T-helper 2 cell treated with Interferon-gamma antibody and Interleukin-4, amounts not matched to agents 5 μg/mL and 100 μg/mL, for 36 hours (primary cell): ENCODE measurements at regions not wholly inside any gene's neighbourhood (a gene's known extent, or its start where the extent isn't known, plus 50 kb on each side); places are given as distances from the start of the nearest gene placed in this dataset.

Experiments
- DNase-seq: peaks from one replicate; pipeline ENCODE4 v3.0.0; 2021; ENCODE audit warnings: low spot score
- H3K27ac Mint-ChIP-seq: one replicate; pipeline ENCODE4 v1.8.0; 2021; ENCODE audit warnings: mild to moderate bottlenecking, mixed read lengths
- H3K27me3 Mint-ChIP-seq: one replicate; pipeline ENCODE4 v1.8.0; 2021; ENCODE audit warnings: low read depth, mixed read lengths
- H3K36me3 Mint-ChIP-seq: one replicate; pipeline ENCODE4 v1.8.0; 2021; ENCODE audit warnings: low read depth, mixed read lengths
- H3K4me1 Mint-ChIP-seq: one replicate; pipeline ENCODE4 v1.8.0; 2021; ENCODE audit warnings: low read depth, mixed read lengths
- H3K4me3 Mint-ChIP-seq: one replicate; pipeline ENCODE4 v1.8.0; 2022; ENCODE audit warnings: mild to moderate bottlenecking, moderate library complexity, mixed read lengths
- H3K9me3 Mint-ChIP-seq: one replicate; pipeline ENCODE4 v1.8.0; 2021; ENCODE audit warnings: mixed read lengths

- H3K4me1 Mint-ChIP-seq: no peaks in the 10 kb centered on the region
- peaks cover 7% of the 10 kb centered on the region for H3K27me3 Mint-ChIP-seq
- H3K4me3 Mint-ChIP-seq: no peak overlapping the region
- no peaks in the 10 kb centered on the region for H3K9me3 Mint-ChIP-seq
- DNase-seq: no peak
- H3K27ac Mint-ChIP-seq: no peak overlapping the region
- no peaks in the 10 kb centered on the region for H3K36me3 Mint-ChIP-seq
These were observed 300.0 kb downstream of the AEBP2 start for GRCh38 chr12:19739195-19739776.

- Mint-ChIP-seq H3K4me3 (no peak overlapping the region), H3K36me3 (no peaks in the 10 kb centered on the region), H3K4me1 (no peaks in the 10 kb centered on the region), H3K27ac (no peak overlapping the region), H3K9me3 (no peaks in the 10 kb centered on the region), H3K27me3 (peaks cover 8% of the 10 kb centered on the region)
- DNase-seq: no peak
These were observed 301.3 kb downstream of the AEBP2 start for GRCh38 chr12:19740472-19741131.

GRCh38 chr12:19741132-19741489, 301.8 kb downstream of the AEBP2 start:
- H3K9me3 Mint-ChIP-seq: no peaks in the 10 kb centered on the region
- no peak for DNase-seq
- H3K27ac Mint-ChIP-seq: no peak overlapping the region
- no peak overlapping the region for H3K4me3 Mint-ChIP-seq
- peaks cover 8% of the 10 kb centered on the region for H3K27me3 Mint-ChIP-seq
- H3K4me1 Mint-ChIP-seq: no peaks in the 10 kb centered on the region
- H3K36me3 Mint-ChIP-seq: no peaks in the 10 kb centered on the region

GRCh38 chr12:19744705-19745218, 305.5 kb downstream of the AEBP2 start:
- Mint-ChIP-seq H3K4me1 (no peaks in the 10 kb centered on the region), H3K36me3 (no peaks in the 10 kb centered on the region), H3K27me3 (peaks cover 10% of the 10 kb centered on the region), H3K27ac (no peak overlapping the region), H3K4me3 (no peak overlapping the region), H3K9me3 (no peaks in the 10 kb centered on the region)
- no peak for DNase-seq

- H3K4me3 Mint-ChIP-seq: no peak overlapping the region
- DNase-seq: no peak
- H3K4me1 Mint-ChIP-seq: no peaks in the 10 kb centered on the region
- no peak overlapping the region for H3K27ac Mint-ChIP-seq
- no peaks in the 10 kb centered on the region for H3K36me3 Mint-ChIP-seq
- no peaks in the 10 kb centered on the region for H3K9me3 Mint-ChIP-seq
- H3K27me3 Mint-ChIP-seq: peaks cover 10% of the 10 kb centered on the region
These were observed 307.2 kb downstream of the AEBP2 start for GRCh38 chr12:19746471-19746870.

- Mint-ChIP-seq H3K27me3 (peaks cover 2% of the 10 kb centered on the region), H3K4me3 (no peak overlapping the region)
- DNase-seq: no peak
These were observed 310.7 kb downstream of the AEBP2 start for GRCh38 chr12:19749906-19750574.

GRCh38 chr12:19751078-19751477, 311.8 kb downstream of the AEBP2 start:
- H3K4me1 Mint-ChIP-seq: no peaks in the 10 kb centered on the region
- H3K4me3 Mint-ChIP-seq: no peak overlapping the region
- peaks cover 13% of the 10 kb centered on the region for H3K9me3 Mint-ChIP-seq
- DNase-seq: no peak
- no peaks in the 10 kb centered on the region for H3K36me3 Mint-ChIP-seq
- H3K27me3 Mint-ChIP-seq: peaks cover 2% of the 10 kb centered on the region
- no peak overlapping the region for H3K27ac Mint-ChIP-seq

More at GRCh38 chr12:19749906-19750574, 310.7 kb downstream of the AEBP2 start:
- H3K4me1 Mint-ChIP-seq: no peaks in the 10 kb centered on the region
- H3K27ac Mint-ChIP-seq: no peak overlapping the region
- no peaks in the 10 kb centered on the region for H3K36me3 Mint-ChIP-seq
- H3K9me3 Mint-ChIP-seq: peaks cover 13% of the 10 kb centered on the region

- Mint-ChIP-seq H3K9me3 (peaks cover 13% of the 10 kb centered on the region), H3K27me3 (peaks cover 1% of the 10 kb centered on the region), H3K4me3 (no peak overlapping the region), H3K4me1 (peaks cover 3% of the 10 kb centered on the region), H3K27ac (no peak overlapping the region), H3K36me3 (no peaks in the 10 kb centered on the region)
- DNase-seq: no peak
These were observed 313.4 kb downstream of the AEBP2 start for GRCh38 chr12:19752712-19753111.

- H3K4me1 Mint-ChIP-seq: peaks cover 5% of the 10 kb centered on the region
- no peaks in the 10 kb centered on the region for H3K36me3 Mint-ChIP-seq
- H3K27ac Mint-ChIP-seq: no peak overlapping the region
- H3K9me3 Mint-ChIP-seq: peaks cover 13% of the 10 kb centered on the region
- no peak overlapping the region for H3K4me3 Mint-ChIP-seq
- no peaks in the 10 kb centered on the region for H3K27me3 Mint-ChIP-seq
- DNase-seq: no peak
These were observed 315.8 kb downstream of the AEBP2 start for GRCh38 chr12:19755136-19755535.

- peaks cover 18% of the 10 kb centered on the region for H3K9me3 Mint-ChIP-seq
- no peak overlapping the region for H3K4me3 Mint-ChIP-seq
- H3K27ac Mint-ChIP-seq: no peak overlapping the region
- no peaks in the 10 kb centered on the region for H3K36me3 Mint-ChIP-seq
- DNase-seq: no peak
- peaks cover 5% of the 10 kb centered on the region for H3K4me1 Mint-ChIP-seq
- no peaks in the 10 kb centered on the region for H3K27me3 Mint-ChIP-seq
These were observed 318.1 kb downstream of the AEBP2 start for GRCh38 chr12:19757317-19757877.

GRCh38 chr12:19759227-19759626, 319.9 kb downstream of the AEBP2 start:
- no peak overlapping the region for H3K27ac Mint-ChIP-seq

GRCh38 chr12:19760611-19761010, 321.3 kb downstream of the AEBP2 start:
- Mint-ChIP-seq H3K27me3 (no peaks in the 10 kb centered on the region), H3K36me3 (no peaks in the 10 kb centered on the region), H3K27ac (no peak overlapping the region), H3K4me3 (no peak overlapping the region), H3K4me1 (peaks cover 5% of the 10 kb centered on the region), H3K9me3 (peaks cover 12% of the 10 kb centered on the region)
- DNase-seq: no peak

More at GRCh38 chr12:19759227-19759626, 319.9 kb downstream of the AEBP2 start:
- Mint-ChIP-seq H3K36me3 (no peaks in the 10 kb centered on the region), H3K4me1 (peaks cover 5% of the 10 kb centered on the region), H3K9me3 (peaks cover 7% of the 10 kb centered on the region), H3K27me3 (no peaks in the 10 kb centered on the region), H3K4me3 (no peak overlapping the region)
- no peak for DNase-seq

GRCh38 chr12:19761463-19761862, 322.2 kb downstream of the AEBP2 start:
- H3K27ac Mint-ChIP-seq: no peak overlapping the region
- H3K36me3 Mint-ChIP-seq: no peaks in the 10 kb centered on the region
- no peaks in the 10 kb centered on the region for H3K27me3 Mint-ChIP-seq
- peaks cover 5% of the 10 kb centered on the region for H3K4me1 Mint-ChIP-seq
- peaks cover 17% of the 10 kb centered on the region for H3K9me3 Mint-ChIP-seq
- DNase-seq: no peak
- H3K4me3 Mint-ChIP-seq: no peak overlapping the region

- no peaks in the 10 kb centered on the region for H3K36me3 Mint-ChIP-seq
- no peaks in the 10 kb centered on the region for H3K4me1 Mint-ChIP-seq
- H3K27me3 Mint-ChIP-seq: no peaks in the 10 kb centered on the region
- H3K27ac Mint-ChIP-seq: no peak overlapping the region
- DNase-seq: no peak
- H3K4me3 Mint-ChIP-seq: no peak overlapping the region
- peaks cover 17% of the 10 kb centered on the region for H3K9me3 Mint-ChIP-seq
These were observed 324.2 kb downstream of the AEBP2 start for GRCh38 chr12:19763488-19763887.
